HG02571 (cell line): ENCODE measurements at regions not wholly inside any gene's neighbourhood (a gene's known extent, or its start where the extent isn't known, plus 50 kb on each side); places are given as distances from the start of the nearest gene placed in this dataset.
"Not testable (repeated sequence)": the region's sequence is repeated elsewhere in the genome, so short reads cannot be mapped to it uniquely, and the experiment has no call there.

ENCODE experiments used
- ATAC-seq: cut with Tn5 transposase; IDR thresholded peaks from one replicate; pipeline ENCODE4 v1.9.1; 2021; ENCODE audit warnings: mild to moderate bottlenecking, moderate library complexity; ENCODE audit not compliant: unreplicated experiment

GRCh38 chr3:26763723-26764122, 141.2 kb downstream of the LRRC3B start:
- no peak for ATAC-seq

- ATAC-seq: no peak
Measured at GRCh38 chr3:26766031-26766430, 143.5 kb downstream of the LRRC3B start.

- no peak for ATAC-seq
Measured at GRCh38 chr3:26768068-26768651, 145.6 kb downstream of the LRRC3B start.

- ATAC-seq: no peak
Measured at GRCh38 chr3:26799679-26800317, 177.2 kb downstream of the LRRC3B start.

DNA sequence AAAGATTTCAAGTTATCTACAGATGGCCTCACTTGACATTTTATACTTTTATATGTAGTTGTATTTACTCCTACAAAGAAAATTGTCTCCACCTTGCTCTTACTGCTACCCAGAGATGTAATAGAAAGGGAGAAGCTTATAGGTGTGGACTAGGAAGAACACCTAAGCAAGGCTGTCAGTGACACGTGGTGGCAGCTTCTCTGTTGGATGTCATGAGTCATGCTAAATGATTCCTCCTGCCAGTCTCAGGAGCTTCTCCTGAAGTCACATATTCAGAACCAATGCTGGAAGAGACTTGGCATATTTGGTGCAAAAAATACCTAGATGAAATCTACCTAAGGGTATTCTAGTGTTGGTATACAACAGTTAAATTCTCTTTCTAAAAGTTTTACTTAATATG, 184.7 kb downstream of the LRRC3B start:
- no peak for ATAC-seq

DNA sequence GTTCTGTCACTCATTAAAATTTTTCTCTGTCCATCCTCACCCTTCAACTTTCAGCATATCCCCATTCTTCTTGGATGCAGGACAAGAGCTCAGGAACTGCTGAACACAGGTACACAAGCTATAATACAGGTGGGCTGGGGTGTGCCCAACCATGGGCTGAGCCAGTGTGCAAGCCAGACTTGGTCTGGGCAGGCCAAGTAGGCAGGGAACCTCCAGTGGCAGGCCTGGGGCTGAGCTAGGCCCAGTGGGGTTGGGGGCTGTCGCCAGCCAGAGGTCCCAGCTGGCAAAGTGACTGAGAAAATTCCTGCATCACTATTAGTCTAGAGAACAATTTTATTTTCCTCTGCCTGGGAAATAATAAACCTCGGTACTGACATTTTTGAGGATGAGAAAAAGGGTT, 202.9 kb downstream of the LRRC3B start:
- ATAC-seq: no peak

GRCh38 chr3:26827169-26827568, 204.6 kb downstream of the LRRC3B start:
- ATAC-seq: no peak

DNA sequence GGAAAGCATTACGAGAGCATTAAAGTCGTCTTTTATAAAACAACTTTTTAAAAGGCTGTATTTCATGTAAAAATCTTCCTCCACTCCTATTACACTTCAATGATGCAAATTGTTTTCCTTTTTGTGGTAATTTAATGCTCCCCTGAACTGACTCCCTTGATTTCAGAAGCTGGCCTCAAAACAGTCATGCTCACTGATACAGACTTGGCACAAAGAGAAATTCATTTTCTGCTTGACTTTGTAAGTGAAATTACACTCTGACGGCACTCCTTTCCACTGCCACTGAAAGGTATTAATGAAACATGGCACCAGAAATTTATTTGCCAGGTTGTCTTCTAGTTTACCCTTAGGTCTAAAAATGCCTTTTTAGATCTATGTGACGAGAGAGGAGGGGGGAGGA, 215.5 kb downstream of the LRRC3B start:
- no peak for ATAC-seq

GRCh38 chr3:26839001-26839400, 216.4 kb downstream of the LRRC3B start:
- no peak for ATAC-seq

DNA sequence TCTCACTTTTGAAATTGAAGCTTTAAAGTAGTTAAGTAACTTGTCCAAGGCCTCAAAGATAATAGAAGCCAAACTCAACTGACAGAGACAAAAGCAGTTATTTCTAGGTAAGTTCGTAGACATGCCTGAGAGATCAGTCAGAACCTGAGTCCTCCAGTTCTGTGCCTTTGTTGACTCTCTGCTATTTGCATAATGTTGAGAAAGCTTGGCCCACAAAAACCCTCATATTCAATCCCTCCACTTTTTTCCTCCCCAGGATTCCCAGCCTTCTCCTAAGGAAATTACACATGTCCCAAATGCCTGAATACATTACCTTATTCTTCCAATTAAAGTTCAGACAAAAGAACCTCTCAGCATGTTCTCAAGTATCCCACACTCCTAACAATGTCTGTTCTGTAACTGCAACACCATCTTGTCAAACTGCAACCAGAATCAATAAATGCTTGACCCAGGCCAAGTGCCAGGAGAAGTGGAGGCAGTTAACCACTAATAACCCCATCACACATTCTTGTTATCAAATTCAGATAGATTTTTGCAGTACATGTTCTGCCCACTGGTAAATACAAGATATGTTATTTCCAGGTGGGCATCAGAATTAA, 217.8 kb downstream of the LRRC3B start:
- ATAC-seq: no peak

- ATAC-seq: no peak
Measured at GRCh38 chr3:26845194-26845593, 222.6 kb downstream of the LRRC3B start.

- ATAC-seq: no peak
Measured at GRCh38 chr3:26847680-26848079, 225.1 kb downstream of the LRRC3B start.

DNA sequence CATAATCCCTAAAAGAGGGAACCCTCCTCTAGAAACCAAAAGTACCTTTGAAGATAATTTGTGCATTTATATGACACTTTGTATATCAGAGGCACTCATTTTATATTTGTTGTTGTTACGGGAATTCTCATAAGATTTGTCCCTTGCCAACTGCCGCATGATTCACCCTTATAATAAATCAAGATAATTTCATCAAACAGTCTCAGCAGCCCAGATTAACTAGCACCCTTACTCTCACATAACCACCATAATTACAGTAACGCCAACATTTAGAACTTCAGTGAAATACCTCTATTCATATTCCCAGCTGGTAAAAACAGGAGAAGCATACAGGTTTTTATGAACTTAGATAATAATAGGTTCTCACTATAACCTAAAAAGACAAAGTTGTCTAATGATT, 271.9 kb downstream of the LRRC3B start:
- ATAC-seq: no peak

DNA sequence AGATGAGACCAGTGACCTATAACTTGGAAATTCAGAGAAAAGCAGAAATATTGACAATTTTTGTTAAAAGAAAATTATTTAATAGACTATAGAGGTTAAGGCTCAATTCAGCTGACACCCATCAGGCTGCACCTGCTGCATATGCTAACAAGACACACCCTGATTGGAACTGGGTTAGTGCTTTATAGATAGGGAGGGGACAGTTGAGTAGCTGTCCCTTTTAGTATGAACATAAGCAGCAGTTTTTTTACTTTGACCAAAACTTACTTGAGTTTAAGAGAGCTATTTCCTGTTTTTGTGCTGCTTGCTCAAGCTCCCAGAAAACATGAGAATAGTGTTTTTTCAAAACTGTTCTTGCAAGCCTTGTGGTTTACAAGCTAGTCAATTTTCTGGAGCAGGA, 292.6 kb downstream of the LRRC3B start:
- no peak for ATAC-seq

DNA sequence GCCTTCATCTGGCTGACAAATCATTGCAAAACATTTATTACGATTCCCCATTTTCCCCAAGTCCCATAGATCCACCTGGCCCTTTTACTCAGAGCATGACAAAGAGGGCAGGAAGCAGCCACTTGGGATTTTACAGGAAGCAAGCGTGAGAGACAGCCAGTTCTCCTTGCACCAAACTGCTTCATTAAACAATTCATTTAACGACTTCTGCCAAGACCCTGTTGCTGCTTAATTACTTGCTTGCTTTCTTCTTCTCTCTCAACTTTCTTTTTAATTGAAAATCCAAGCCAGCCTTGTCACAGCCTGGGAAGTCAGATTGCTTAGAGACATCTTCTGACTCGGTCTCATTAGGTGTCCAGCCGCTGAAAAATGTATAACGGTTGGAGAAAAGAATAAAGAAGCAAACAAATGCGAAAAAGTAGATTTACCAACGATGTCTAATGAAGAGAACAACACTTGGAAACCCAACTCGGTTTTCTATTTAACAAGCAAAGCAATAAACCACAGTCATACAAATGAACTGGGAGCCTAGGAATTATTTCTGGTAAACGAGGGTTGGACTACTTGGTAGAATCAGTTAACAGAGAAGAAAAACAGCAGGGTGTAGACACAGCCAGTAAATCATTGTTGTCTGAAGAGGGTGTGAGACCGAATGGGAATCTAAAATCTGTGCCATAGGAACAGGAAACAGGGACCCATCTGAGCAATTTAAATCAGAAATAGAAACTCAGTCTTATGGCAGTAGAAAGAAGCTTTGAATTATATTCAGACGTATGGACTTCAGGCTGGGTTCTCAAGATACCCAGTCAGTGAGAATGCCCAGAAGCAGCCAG, 298.3 kb downstream of the LRRC3B start:
- no peak for ATAC-seq

- ATAC-seq: no peak
Measured at GRCh38 chr3:26931896-26932295, 309.3 kb downstream of the LRRC3B start.

- ATAC-seq: no peak
Measured at GRCh38 chr3:26932752-26933151, 310.2 kb downstream of the LRRC3B start.

- not testable (repeated sequence) for ATAC-seq
Measured at GRCh38 chr3:26945480-26945879, 322.9 kb downstream of the LRRC3B start.

DNA sequence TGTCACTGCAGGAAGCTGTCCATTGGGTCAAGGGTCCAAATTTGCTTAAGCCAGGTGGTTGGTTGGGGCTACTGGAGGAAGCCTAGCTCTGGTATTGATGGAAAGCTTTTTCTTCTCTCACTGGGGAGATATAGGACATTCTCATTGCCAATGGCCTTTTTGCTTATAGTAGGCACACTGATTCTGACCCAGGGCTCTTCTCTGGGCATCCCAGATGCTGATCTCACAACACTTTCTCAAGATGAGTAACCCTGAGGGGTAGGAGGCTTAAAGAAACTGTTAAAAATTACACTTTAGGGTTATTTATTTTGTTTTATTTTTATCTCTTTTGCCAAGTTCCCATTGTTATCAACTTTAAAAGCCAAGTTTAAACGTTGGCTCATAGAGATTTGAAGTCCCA, 337.8 kb downstream of the LRRC3B start:
- ATAC-seq: peak; percentile 43

DNA sequence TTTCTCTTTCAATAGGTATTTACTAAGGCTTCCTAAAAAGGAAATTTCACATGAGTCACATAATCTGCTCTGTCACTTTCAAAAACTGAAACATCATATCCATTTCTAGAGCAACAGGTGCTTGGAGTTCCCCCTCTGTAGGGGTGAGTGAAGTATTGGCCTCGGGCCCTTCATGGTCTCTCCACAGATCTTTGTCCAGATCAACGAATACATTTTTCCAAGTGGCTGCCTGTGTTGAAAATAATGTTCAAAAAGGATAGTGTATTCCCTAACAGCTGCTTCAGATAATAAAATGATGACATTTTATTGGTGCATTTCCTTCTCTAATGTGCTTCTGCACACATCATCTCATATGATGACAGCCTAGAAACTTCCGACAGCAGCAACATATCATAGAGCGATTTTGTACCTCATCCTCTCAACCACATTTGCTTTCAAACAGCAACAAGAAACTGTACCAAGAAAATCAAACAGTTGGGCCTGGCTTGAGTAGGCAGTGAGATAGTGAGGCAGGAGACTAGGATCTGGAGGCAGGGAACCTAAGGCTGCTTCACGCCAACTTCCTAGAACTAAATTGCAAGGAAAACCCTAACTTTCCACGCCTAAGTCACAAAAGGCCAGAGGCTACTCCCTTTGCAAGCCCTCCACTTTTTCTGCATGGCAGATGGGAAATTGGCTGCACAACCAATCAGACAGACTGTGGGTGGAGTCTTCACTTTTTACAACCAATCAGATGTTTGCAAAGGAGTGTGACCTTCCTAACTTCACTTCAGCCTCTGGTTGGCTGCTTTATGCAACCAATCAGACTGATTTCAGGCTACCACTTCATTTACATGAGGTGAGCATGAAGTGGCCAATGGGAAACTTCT, 340.2 kb downstream of the LRRC3B start:
- ATAC-seq: peak; percentile 92

GRCh38 chr3:26963361-26963743, 340.8 kb downstream of the LRRC3B start:
- ATAC-seq: no peak
